Stomach (tissue), 8 donors: ENCODE measurements at regions not wholly inside any gene's neighbourhood (a gene's known extent, or its start where the extent isn't known, plus 50 kb on each side); places are given as distances from the start of the nearest gene placed in this dataset.

Source experiments
- DNase-seq, 2 donors: peaks; one replicate each; pipeline versions ENCODE4 v3.0.0 to v3.0.0-alpha.2; 2013 to 2019
- H3K27ac ChIP-seq, 5 donors: fragments of 200-600 bp in 4 of 5; sonication (generic) in 4 of 5; one replicate each; pipeline ENCODE4 v1.5.1; 2013 to 2019; ENCODE audit warnings: mild to moderate bottlenecking in 1 of 5, moderate library complexity in 1 of 5
- H3K27me3 ChIP-seq, 3 donors: fragments of 200-600 bp; sonication (generic); one replicate each; pipeline ENCODE4 v1.5.1; 2017 to 2019; ENCODE audit warnings: mixed run types in 1 of 3
- H3K36me3 ChIP-seq, 4 donors: fragments of 200-600 bp; sonication (generic); 1 replicate in 3 of 4; 2 replicates in 1 of 4; pipeline ENCODE4 v1.5.1; 2016 to 2019
- H3K4me1 ChIP-seq, 4 donors: fragments of 200-600 bp; sonication (generic); one replicate each; pipeline ENCODE4 v1.5.1; 2016 to 2019
- H3K4me3 ChIP-seq, 4 donors: fragments of 200-600 bp; sonication (generic) in 3 of 4; one replicate each; pipeline ENCODE4 v1.5.1; 2016 to 2019; ENCODE audit warnings: mild to moderate bottlenecking in 1 of 4
- H3K9me3 ChIP-seq, 4 donors: fragments of 200-600 bp; sonication (generic); one replicate each; pipeline ENCODE4 v1.5.1; 2016 to 2019
- EP300 ChIP-seq: sonication (generic); formaldehyde crosslinking; IDR thresholded peaks from one replicate; pipeline ENCODE4 v1.6.1; 2017; ENCODE audit warnings: antibody characterized with exemption
- POLR2A ChIP-seq, 4 donors: fragments of 450-650 bp; IDR thresholded peaks; one replicate each; pipeline ENCODE4 v1.6.1; 2016; ENCODE audit warnings: antibody characterized with exemption in 4 of 4, control low read depth in 2 of 4, mild to moderate bottlenecking in 1 of 4, moderate library complexity in 1 of 4
- POLR2AphosphoS5 ChIP-seq, 3 donors: sonication (generic); formaldehyde crosslinking; IDR thresholded peaks; one replicate each; pipeline ENCODE4 v1.6.1; 2016; ENCODE audit warnings: antibody characterized with exemption in 3 of 3
- WGBS, 5 donors: extraction: QIAGEN DNeasy Blood & Tissue Kit in 3 of 5; methylation state at CpG; one replicate each; pipeline versions ENCODE4 v1.1.5 to v1.1.7; 2013 to 2018; 5-methylcytosine and 5-hydroxymethylcytosine counted together
- intact Hi-C: fragments of 100-400 bp; cut with DNase I; formaldehyde crosslinking; loops from one replicate; pipeline ENCODE4 v1.15.1; 2023; ENCODE audit warnings: low total_unique reads
- TF ChIP-seq, protein P1 (sequence below), 7 experiments: fragments of 450-650 bp in 4 of 7; fragments of 200-600 bp in 3 of 7; sonication (generic) in 3 of 7; IDR thresholded peaks; one replicate each; pipeline ENCODE4 v1.5.1; 2016 to 2019; ENCODE audit warnings: antibody characterized with exemption in 7 of 7, control low read depth in 2 of 7, mild to moderate bottlenecking in 1 of 7
- donor health status: healthy with polysubstance abuse.
- donor health status: Bipolar disorder and iron deficiency.
- donor health status: healthy.

GRCh38 chr6:133590196-133590595, 298.7 kb upstream of the TCF21 start:
- intact Hi-C loops: no loop called here
- 27 to 48% (median 36%) methylated on average over 5 of the region's 5 CpGs for WGBS, 5 donors

GRCh38 chr6:133590814-133591213, 298.1 kb upstream of the TCF21 start:
- intact Hi-C loops: no loop called here
- H3K36me3 ChIP-seq: no peaks in the 10 kb centered on the region
- H3K27ac ChIP-seq: no peak overlapping the region
- no peaks in the 10 kb centered on the region for H3K27me3 ChIP-seq
- no peaks in the 10 kb centered on the region for H3K4me1 ChIP-seq
- no peak for DNase-seq
- H3K4me3 ChIP-seq: no peak overlapping the region
- 76 to 91% (median 88%) methylated on average over 3 of the region's 3 CpGs for WGBS, 5 donors
- TF ChIP-seq POLR2A (IDR thresholded peaks at IDR 0.05) (no peak), EP300 (no peak), POLR2AphosphoS5 (IDR thresholded peaks at IDR 0.05) (no peak)
- TF ChIP-seq, protein P1, sequence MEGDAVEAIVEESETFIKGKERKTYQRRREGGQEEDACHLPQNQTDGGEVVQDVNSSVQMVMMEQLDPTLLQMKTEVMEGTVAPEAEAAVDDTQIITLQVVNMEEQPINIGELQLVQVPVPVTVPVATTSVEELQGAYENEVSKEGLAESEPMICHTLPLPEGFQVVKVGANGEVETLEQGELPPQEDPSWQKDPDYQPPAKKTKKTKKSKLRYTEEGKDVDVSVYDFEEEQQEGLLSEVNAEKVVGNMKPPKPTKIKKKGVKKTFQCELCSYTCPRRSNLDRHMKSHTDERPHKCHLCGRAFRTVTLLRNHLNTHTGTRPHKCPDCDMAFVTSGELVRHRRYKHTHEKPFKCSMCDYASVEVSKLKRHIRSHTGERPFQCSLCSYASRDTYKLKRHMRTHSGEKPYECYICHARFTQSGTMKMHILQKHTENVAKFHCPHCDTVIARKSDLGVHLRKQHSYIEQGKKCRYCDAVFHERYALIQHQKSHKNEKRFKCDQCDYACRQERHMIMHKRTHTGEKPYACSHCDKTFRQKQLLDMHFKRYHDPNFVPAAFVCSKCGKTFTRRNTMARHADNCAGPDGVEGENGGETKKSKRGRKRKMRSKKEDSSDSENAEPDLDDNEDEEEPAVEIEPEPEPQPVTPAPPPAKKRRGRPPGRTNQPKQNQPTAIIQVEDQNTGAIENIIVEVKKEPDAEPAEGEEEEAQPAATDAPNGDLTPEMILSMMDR (IDR thresholded peaks at IDR 0.05): no peak
- no peaks in the 10 kb centered on the region for H3K9me3 ChIP-seq

More at GRCh38 chr6:133590196-133590595, 298.7 kb upstream of the TCF21 start:
- H3K27ac ChIP-seq: no peak overlapping the region
- no peak for DNase-seq
- H3K9me3 ChIP-seq: no peaks in the 10 kb centered on the region
- H3K36me3 ChIP-seq: no peaks in the 10 kb centered on the region
- TF ChIP-seq POLR2A (IDR thresholded peaks at IDR 0.05) (no peak), EP300 (no peak), POLR2AphosphoS5 (IDR thresholded peaks at IDR 0.05) (no peak)
- TF ChIP-seq, protein P1 (IDR thresholded peaks at IDR 0.05): no peak
- H3K4me3 ChIP-seq: no peak overlapping the region
- no peaks in the 10 kb centered on the region for H3K27me3 ChIP-seq
- no peaks in the 10 kb centered on the region for H3K4me1 ChIP-seq

DNA sequence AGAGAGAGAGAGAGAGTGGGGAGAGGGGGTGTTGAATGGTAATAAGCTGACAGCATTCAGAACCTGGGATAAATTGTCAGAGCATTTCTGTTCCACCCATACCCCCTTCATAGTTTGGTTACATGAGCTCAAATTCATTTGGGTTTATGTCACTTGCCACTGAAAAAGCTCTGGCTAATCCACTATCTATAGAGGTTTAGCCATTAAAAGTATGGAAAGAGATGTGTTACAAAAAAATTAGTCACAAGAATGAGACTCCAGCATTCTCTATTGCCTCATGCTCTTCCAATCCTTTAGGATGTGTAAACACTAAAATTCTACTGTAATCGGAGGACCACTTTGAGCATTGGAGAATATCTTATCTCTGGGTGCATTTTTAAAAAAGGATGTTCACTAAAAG, 297.6 kb upstream of the TCF21 start:
- WGBS, 5 donors: 65 to 83% (median 77%) methylated on average over 1 of the region's 1 CpG
- DNase-seq: no peak
- Histone ChIP-seq H3K4me1 (no peaks in the 10 kb centered on the region), H3K9me3 (no peaks in the 10 kb centered on the region), H3K4me3 (no peak overlapping the region), H3K27me3 (no peaks in the 10 kb centered on the region), H3K27ac (no peak overlapping the region), H3K36me3 (no peaks in the 10 kb centered on the region)
- no peak for TF ChIP-seq EP300
- TF ChIP-seq, protein P1 (IDR thresholded peaks at IDR 0.05): no peak
- no peak for TF ChIP-seq POLR2A (IDR thresholded peaks at IDR 0.05)
- no peak for TF ChIP-seq POLR2AphosphoS5 (IDR thresholded peaks at IDR 0.05)
- intact Hi-C loops: no loop called here

GRCh38 chr6:133594652-133595110, 294.2 kb upstream of the TCF21 start:
- TF ChIP-seq POLR2AphosphoS5 (IDR thresholded peaks at IDR 0.05): no peak
- no peak for TF ChIP-seq EP300
- TF ChIP-seq, protein P1 (IDR thresholded peaks at IDR 0.05): no peak
- TF ChIP-seq POLR2A (IDR thresholded peaks at IDR 0.05): no peak
- DNase-seq: peak in 1 of 2 donors; percentile 45
- H3K4me3 ChIP-seq: no peak overlapping the region
- H3K27me3 ChIP-seq: no peaks in the 10 kb centered on the region
- 59 to 79% (median 65%) methylated on average over 8 of the region's 8 CpGs for WGBS, 5 donors
- intact Hi-C loops: no loop called here
- H3K4me1 ChIP-seq: no peaks in the 10 kb centered on the region
- no peaks in the 10 kb centered on the region for H3K36me3 ChIP-seq
- peak overlapping the region in 1 of 5 donors; percentile 60 for H3K27ac ChIP-seq
- H3K9me3 ChIP-seq: no peaks in the 10 kb centered on the region
